Tibial nerve (tissue), 4 donors: ENCODE measurements at regions not wholly inside any gene's neighbourhood (a gene's known extent, or its start where the extent isn't known, plus 50 kb on each side); places are given as distances from the start of the nearest gene placed in this dataset.

Experiments
- CTCF ChIP-seq, 5 experiments: fragments of 200-600 bp in 3 of 5; fragments of 450-650 bp in 2 of 5; sonication (generic) in 3 of 5; IDR thresholded peaks; one replicate each; pipeline ENCODE4 v1.5.1; 2016 to 2019; ENCODE audit warnings: antibody characterized with exemption in 5 of 5, mild to moderate bottlenecking in 3 of 5, moderate library complexity in 2 of 5
- EP300 ChIP-seq, 2 donors: sonication (generic); formaldehyde crosslinking; IDR thresholded peaks; one replicate each; pipeline ENCODE4 v1.6.1; 2017; ENCODE audit warnings: antibody characterized with exemption in 2 of 2, mild to moderate bottlenecking in 1 of 2

- TF ChIP-seq CTCF (IDR thresholded peaks at IDR 0.05) = no peak
- no peak for TF ChIP-seq EP300 (IDR thresholded peaks at IDR 0.05)
Measured at GRCh38 chr2:123195957-123196356, 829.1 kb upstream of the CNTNAP5 start.
